NCI-H1105 (cell line): ENCODE measurements at regions not wholly inside any gene's neighbourhood (a gene's known extent, or its start where the extent isn't known, plus 50 kb on each side); places are given as distances from the start of the nearest gene placed in this dataset.

Experiments used
- DNase-seq: peaks from one replicate; lab custom pipeline; 2025; lab: John Stamatoyannopoulos, UW

GRCh38 chr6:122122686-122123085 lies 276.8 kb upstream of the HSF2 start:
- DNase-seq: no peak

DNA sequence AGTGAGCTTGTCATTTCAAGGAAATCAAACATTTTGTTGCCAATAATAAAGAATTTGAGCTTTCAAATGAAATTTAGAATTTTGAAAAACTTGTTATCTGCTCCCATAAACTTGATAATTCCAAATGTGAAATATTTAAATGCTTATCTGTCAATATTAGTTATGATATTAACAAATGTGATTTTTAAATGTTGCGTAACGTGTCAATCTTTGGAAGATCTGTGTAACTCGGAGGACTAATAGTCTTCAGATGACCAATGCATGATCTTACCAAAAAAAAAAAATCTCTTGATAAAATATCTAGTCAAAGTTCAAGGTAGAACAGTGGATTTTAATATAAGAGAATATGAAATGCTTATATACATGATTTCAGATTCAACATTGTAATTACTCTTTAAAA lies 274.5 kb upstream of the HSF2 start:
- no peak for DNase-seq

- DNase-seq: no peak
Measured at GRCh38 chr6:122126894-122127293, 272.6 kb upstream of the HSF2 start.

- no peak for DNase-seq
Measured at GRCh38 chr6:122128445-122128844, 271.0 kb upstream of the HSF2 start.

GRCh38 chr6:122129313-122130025 lies 270.0 kb upstream of the HSF2 start:
- no peak for DNase-seq

GRCh38 chr6:122130026-122130348 lies 269.5 kb upstream of the HSF2 start:
- no peak for DNase-seq

DNA sequence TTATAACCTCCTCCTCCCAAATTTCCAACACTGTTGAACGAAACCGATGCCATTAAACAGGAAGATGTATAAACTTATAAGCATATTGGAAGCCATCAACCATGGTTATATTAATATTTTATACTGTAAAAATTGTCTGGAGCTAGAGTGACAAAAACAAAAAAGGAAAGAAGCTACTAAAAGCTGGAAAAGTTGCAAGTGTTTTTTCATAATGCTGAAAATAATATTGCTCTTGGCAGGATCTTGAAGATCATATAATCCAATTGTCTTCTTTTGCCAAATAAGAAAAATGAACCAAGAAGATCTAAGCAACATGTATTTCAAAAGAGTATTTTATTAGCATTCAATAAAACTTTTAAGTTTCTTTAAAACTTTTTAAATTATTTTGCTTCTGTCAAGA lies 268.9 kb upstream of the HSF2 start:
- DNase-seq: no peak

DNA sequence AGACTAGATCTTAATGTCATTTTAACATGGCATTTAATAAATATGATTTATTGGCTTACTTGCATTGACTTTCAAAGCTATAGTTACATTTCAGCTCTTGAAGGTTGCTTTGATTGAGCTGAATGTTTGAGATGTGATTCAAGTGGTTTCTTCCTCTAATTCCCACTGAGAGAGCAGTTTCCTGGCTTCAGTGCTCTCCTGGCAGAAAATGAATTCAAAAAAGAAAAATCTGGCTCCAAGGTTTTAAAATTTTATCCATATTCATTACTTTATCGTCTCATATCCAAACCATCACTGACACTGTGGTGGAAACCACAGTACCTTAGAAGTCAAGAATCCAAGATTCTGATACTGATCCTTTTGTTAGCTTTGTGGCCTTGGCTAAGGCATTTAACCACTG lies 263.1 kb upstream of the HSF2 start:
- no peak for DNase-seq

DNA sequence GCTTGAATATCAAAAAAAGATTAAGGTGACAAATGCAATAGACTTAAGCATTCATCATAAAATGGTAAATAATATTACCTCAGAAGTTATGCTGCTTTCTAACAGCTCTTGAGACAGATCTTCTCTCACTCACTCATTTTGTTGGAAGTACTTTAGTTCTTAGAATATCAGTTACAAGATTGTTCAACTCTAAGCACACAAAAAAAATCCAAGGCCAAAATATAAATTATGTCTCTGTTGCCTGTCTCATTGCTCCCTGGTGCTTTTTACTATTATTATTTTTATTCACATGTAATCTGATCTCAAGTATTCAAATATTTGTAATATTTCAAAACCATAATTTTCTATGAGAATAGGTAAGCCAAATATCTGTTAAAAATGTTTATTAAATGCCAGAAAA lies 259.4 kb upstream of the HSF2 start:
- no peak for DNase-seq

- DNase-seq: no peak
Measured at GRCh38 chr6:122141246-122141645, 258.2 kb upstream of the HSF2 start.

DNA sequence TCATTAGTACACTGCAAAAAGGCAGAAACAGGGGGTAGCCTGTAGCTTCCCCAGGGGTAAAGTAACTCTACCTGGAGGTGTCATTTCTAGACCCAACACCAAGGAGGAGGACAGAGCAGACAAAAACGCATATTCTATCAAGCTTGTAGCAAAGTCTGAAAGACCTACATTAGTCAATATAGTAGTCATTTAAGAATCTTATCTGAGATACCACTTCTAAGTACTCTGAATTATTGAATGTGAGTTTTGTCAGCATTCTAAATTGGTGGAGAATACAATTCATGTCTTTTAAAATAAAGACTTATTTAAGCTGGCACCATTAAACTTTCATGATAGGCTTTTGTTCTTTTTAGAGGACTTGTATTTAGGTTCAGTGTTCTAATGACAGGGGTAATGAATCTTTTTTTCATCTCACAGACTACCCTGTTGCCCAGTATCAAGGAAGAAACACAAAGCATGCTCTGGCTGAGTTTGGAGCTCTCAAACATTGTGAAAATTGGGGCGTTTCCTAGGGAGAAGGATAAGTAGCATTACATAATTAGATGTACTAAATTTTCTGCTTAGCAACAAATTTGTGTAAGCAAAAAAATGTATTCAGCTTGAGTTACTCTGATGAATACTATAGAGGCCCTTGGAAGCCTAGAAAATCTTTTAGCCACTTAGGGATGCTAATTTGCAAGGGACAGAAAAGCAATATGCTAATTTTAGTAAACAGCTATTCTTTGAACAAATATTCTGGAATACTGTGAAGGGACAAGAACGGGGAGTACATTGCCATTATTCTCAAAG lies 255.4 kb upstream of the HSF2 start:
- no peak for DNase-seq

DNA sequence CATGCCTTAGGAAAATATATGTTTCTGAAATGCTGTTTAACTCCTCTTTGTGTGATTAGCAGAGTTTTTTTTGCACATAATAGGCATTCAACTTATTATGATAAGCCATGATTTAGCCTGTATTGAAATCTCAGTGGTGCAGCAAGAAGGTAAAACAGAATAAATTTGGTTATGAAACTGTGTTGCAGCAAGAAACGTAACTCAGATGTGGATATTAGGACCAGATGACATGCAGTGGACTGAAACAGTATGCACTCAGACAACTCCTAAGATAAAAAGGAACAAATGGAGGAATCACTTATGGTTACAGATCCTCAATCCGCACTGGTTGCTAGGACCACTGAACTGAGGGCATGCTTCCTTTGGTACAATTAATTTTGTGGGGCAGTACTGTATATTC lies 254.2 kb upstream of the HSF2 start:
- DNase-seq: no peak

GRCh38 chr6:122145741-122146240 lies 253.7 kb upstream of the HSF2 start:
- no peak for DNase-seq

DNA sequence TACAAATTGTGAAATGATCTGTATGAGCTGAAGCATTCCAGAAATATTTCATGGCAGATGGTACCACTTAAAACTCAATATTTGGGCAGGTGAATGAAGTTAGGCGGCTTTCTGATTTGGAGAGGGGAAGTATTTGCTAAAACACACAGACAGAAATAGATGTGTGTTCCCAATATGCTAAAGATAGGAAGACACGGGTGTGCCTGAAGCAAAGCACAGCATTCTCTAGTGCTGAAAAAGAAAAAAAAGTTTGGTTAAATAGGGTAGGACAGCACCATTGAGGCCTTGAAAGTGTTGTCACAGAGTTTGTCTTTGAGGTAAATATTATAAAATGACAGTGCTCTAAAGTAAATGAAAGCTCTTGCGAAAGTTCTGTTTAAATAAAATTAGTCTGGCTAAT lies 252.2 kb upstream of the HSF2 start:
- DNase-seq: no peak

- no peak for DNase-seq
Measured at GRCh38 chr6:122151066-122151465, 248.4 kb upstream of the HSF2 start.

DNA sequence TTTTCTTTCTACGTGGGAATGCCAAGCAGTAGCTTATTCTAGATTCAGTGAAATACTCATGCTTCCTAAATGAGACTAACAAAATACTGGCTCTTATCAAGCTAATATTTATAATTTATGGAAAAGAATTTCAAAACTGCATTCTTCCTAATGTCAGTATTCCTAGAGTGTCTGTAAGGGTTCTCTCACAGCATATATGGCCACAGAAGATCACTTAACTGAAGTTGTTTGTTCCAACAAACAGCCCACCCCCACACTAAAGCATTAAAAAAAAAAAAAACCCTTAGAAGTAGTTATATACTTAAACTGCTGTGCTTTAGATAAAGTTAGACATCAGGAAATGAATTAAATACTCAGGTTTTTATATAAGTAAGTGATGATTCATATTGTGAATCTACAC lies 247.7 kb upstream of the HSF2 start:
- no peak for DNase-seq

DNA sequence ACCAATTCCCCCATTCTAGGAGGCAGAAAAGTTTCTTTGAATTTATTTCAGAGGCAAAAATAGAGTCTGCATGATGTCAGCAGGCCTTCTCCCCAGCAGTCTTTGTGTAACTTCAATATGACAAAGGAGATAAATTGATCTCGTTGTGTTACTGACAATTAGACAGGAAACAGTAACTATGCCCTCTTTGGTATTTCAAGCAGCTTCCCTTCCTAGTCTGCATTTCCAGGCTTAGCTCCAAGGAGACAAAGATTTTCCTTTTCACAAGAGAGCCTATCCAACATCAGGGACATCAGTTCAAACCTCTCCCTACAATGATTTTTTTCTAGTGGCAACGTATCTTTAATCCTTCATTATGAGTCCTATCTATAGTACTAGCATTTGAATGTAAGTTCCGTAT lies 245.9 kb upstream of the HSF2 start:
- no peak for DNase-seq

- no peak for DNase-seq
Measured at GRCh38 chr6:122154155-122154554, 245.3 kb upstream of the HSF2 start.

GRCh38 chr6:122154912-122155575 lies 244.4 kb upstream of the HSF2 start:
- no peak for DNase-seq

DNA sequence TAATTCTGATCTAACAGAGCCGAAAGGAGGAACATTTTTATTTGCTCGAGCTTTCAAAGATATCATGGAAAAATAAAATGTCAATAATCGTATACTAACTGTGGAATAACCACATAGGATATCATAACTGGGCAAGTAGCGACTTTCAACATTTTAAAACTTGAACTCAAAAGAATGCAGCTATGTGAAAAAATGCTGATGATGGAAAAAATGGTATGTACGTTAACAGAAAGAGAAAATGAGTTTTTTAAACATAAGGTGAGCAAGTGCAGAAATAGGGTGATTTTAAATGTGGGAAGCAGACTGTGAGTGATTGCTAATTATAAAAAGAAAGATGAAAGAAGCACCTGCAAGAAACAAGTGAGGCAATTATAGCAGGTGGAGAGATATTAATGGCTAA lies 238.3 kb upstream of the HSF2 start:
- no peak for DNase-seq

DNA sequence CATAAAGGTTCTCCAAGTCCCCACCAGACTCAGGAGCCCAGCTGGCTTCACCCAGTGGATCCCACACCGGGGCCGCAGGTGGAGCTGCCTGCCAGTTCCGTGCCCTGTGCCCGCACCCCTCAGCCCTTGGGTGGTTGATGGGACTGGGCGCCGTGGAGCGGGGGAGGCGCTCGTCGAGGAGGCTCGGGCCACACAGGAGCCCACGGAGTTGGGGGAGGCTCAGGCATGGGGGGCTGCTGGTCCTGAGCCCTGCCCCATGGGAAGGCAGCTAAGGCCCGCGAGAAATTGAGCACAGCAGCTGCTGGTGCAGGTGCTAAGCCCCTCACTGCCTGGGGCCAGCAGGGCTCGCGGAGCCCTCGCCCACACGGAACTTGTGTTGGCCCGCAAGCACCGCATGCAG lies 234.4 kb upstream of the HSF2 start:
- no peak for DNase-seq

- DNase-seq: no peak
Measured at GRCh38 chr6:122170274-122170673, 229.2 kb upstream of the HSF2 start.

DNA sequence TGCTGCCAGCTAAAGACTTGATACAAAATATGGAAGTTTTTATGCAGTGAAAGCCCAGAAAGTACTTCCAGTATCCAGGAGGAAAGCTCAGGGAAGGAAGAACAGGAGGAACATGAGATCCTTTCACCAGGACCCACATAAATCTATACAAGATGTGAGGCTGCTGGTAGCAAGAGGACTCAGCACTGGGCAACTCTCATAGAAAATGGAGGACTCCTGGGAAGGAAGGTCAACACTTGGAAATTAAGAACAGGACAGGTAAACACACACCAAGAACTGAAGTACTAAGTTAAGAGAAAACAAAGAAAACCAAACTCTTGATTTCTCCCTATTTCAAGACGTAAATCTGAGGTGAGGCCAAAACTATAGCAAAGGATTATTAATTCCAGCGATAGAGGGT lies 220.5 kb upstream of the HSF2 start:
- no peak for DNase-seq
